A673 (cell line): ENCODE measurements at regions not wholly inside any gene's neighbourhood (a gene's known extent, or its start where the extent isn't known, plus 50 kb on each side); places are given as distances from the start of the nearest gene placed in this dataset.

Experiments
- EZH2 ChIP-seq: fragments of 200-600 bp; sonication (generic); IDR thresholded peaks from 2 replicates; pipeline ENCODE4 v1.6.1; 2017; ENCODE audit warnings: borderline replicate concordance, low read depth, mild to moderate bottlenecking, mixed read lengths, antibody characterized with exemption, low read length; ENCODE audit not compliant: poor library complexity, severe bottlenecking
- TF ChIP-seq, protein P1 (sequence below): fragments of 300-800, 200-600 bp; sonication (generic); conservative IDR thresholded peaks from 2 replicates; pipeline ENCODE4 v1.5.1; 2017; ENCODE audit warnings: low read depth, mild to moderate bottlenecking, antibody characterized with exemption, low read length, moderate library complexity, mixed read lengths

- TF ChIP-seq, protein P1, sequence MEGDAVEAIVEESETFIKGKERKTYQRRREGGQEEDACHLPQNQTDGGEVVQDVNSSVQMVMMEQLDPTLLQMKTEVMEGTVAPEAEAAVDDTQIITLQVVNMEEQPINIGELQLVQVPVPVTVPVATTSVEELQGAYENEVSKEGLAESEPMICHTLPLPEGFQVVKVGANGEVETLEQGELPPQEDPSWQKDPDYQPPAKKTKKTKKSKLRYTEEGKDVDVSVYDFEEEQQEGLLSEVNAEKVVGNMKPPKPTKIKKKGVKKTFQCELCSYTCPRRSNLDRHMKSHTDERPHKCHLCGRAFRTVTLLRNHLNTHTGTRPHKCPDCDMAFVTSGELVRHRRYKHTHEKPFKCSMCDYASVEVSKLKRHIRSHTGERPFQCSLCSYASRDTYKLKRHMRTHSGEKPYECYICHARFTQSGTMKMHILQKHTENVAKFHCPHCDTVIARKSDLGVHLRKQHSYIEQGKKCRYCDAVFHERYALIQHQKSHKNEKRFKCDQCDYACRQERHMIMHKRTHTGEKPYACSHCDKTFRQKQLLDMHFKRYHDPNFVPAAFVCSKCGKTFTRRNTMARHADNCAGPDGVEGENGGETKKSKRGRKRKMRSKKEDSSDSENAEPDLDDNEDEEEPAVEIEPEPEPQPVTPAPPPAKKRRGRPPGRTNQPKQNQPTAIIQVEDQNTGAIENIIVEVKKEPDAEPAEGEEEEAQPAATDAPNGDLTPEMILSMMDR = no peak
- TF ChIP-seq EZH2 = no peak
Observed at GRCh38 chr1:189669846-189670245, 807.8 kb downstream of the BRINP3 start.
